AG04449 (cell line): ENCODE measurements at regions not wholly inside any gene's neighbourhood (a gene's known extent, or its start where the extent isn't known, plus 50 kb on each side); places are given as distances from the start of the nearest gene placed in this dataset.

Experiments used
- CTCF ChIA-PET: fragments of 350-600 bp; formaldehyde crosslinking; extraction: SDS; loops from one replicate; lab custom pipeline; 2021; ENCODE audit warnings: antibody characterized with exemption; lab: Yijun Ruan, JAX
- POLR2A ChIA-PET: fragments of 400-600, 350-600 bp; formaldehyde crosslinking; extraction: SDS; loops from one replicate; lab custom pipeline; 2020; ENCODE audit warnings: antibody characterized with exemption, inconsistent platforms; lab: Yijun Ruan, JAX
- DNase-seq: peaks from one replicate; pipeline ENCODE4 v3.0.0-alpha.2; 2010; ENCODE audit warnings: low read depth, low spot score
- H3K4me3 ChIP-seq: 2 replicates; pipeline ENCODE4 v1.5.1; 2011; ENCODE audit warnings: low read depth, mild to moderate bottlenecking, control low read depth, low read length
- TF ChIP-seq, protein P1 (sequence below): IDR thresholded peaks from one replicate; pipeline ENCODE4 v1.5.1; 2011; ENCODE audit warnings: mild to moderate bottlenecking, moderate library complexity, low read length, control low read depth, inconsistent platforms; ENCODE audit not compliant: insufficient read depth; ENCODE audit errors: missing control alignments

- ChIA-PET CTCF (no interaction called here), POLR2A (no interaction called here)
- no peak for DNase-seq
- TF ChIP-seq, protein P1, sequence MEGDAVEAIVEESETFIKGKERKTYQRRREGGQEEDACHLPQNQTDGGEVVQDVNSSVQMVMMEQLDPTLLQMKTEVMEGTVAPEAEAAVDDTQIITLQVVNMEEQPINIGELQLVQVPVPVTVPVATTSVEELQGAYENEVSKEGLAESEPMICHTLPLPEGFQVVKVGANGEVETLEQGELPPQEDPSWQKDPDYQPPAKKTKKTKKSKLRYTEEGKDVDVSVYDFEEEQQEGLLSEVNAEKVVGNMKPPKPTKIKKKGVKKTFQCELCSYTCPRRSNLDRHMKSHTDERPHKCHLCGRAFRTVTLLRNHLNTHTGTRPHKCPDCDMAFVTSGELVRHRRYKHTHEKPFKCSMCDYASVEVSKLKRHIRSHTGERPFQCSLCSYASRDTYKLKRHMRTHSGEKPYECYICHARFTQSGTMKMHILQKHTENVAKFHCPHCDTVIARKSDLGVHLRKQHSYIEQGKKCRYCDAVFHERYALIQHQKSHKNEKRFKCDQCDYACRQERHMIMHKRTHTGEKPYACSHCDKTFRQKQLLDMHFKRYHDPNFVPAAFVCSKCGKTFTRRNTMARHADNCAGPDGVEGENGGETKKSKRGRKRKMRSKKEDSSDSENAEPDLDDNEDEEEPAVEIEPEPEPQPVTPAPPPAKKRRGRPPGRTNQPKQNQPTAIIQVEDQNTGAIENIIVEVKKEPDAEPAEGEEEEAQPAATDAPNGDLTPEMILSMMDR = no peak
- H3K4me3 ChIP-seq = no peak overlapping the region
Observed at GRCh38 chr15:77742127-77742526, 109.4 kb upstream of the LINGO1 start.

DNA sequence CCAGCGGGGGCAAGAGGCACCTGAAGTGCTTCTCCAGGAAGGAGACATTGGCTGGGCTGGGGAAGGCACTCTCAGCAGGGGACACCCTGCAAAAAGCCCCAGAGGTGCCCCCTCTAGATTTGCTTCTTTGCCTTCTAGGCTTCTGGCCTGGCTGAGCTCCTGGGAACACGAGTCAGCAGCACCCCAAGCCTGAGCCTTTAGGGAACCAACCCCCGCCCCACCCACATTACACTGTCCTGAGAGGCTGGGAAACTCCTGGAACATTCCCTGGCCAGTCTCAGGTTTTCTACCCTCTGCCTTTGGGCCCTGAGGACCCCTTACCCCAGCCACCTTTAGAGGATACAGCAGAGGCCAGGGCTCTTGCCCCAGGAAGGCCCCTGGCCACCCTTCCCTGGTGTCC lies 108.4 kb upstream of the LINGO1 start:
- no peak for DNase-seq
- no peak overlapping the region for H3K4me3 ChIP-seq
- TF ChIP-seq, protein P1 = no peak
- ChIA-PET CTCF (no interaction called here), POLR2A (no interaction called here)

- H3K4me3 ChIP-seq = no peak overlapping the region
- no peak for DNase-seq
- ChIA-PET CTCF (no interaction called here), POLR2A (no interaction called here)
- TF ChIP-seq, protein P1 = no peak
Observed at GRCh38 chr15:77739591-77740378, 107.1 kb upstream of the LINGO1 start.

GRCh38 chr15:77738441-77739302 lies 106.0 kb upstream of the LINGO1 start:
- TF ChIP-seq, protein P1 = no peak
- no peak overlapping the region for H3K4me3 ChIP-seq
- ChIA-PET POLR2A (no interaction called here), CTCF (no interaction called here)
- no peak for DNase-seq

DNA sequence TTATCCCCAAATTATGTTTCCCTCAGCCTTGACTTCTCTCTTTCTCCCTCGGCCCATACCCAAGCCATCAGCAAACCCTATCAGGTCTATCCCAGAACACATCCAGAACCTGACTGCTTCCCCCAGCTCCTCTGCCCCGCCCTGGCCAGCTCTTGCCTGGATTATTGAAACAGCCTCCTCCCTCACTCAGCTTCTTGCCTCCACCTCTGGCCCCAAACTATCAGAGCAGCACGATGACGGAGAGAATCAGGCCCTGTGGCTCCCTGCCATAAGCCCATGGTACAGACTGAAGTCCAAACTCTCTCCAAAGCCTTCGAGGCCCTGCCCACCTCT lies 105.3 kb upstream of the LINGO1 start:
- POLR2A ChIA-PET = no interaction called here
- CTCF ChIA-PET = no interaction called here
- no peak overlapping the region for H3K4me3 ChIP-seq
- TF ChIP-seq, protein P1 = no peak
- no peak for DNase-seq

DNA sequence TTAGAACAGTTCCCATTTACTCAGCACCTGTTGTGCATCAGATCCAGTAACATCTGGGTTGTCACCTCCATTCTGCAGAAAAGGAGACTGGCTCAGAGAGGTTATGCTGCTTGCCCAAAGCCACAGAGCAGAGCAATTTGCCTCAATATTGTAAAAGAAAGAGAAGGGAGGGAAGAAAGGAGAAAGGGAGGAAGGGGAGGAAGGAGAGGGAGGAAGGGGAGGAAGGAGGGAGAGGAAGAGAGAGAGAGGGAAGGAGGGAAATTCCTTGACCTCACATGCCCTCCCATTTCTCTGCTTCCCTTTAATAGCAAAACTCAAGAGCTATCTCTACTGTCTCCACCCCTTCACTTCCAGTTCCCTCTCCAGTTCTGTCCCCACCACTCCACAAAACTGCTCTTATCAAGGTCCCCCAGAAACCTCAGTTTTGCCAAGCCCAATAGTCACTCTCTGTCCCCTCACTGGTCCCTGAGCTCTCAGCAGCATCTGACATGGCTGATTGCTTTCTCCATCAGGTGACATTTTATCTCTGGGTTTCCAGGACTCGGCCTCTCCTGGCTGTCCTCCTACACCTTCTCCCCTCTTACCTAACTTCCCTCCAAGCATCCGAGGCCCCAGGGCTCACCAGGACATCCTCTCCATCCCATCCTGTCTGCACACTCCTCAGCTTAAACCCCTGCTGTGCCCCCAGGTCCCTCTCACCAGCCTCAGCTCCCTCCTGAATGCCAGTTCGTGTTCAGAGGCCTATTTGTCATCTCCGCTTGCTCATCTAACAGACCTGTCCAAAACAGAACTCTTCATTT lies 104.7 kb upstream of the LINGO1 start:
- ChIA-PET POLR2A (no interaction called here), CTCF (no interaction called here)
- TF ChIP-seq, protein P1 = no peak

More for the DNA sequence above, 104.7 kb upstream of the LINGO1 start:
- DNase-seq = no peak
- H3K4me3 ChIP-seq = no peak overlapping the region
